Liver (tissue), 8 donors: ENCODE measurements at regions not wholly inside any gene's neighbourhood (a gene's known extent, or its start where the extent isn't known, plus 50 kb on each side); places are given as distances from the start of the nearest gene placed in this dataset.

Experiments used
- DNase-seq: peaks from one replicate; pipeline ENCODE4 v3.0.0-alpha.2; 2017; ENCODE audit warnings: low spot score
- H3K27ac ChIP-seq, 2 donors: one replicate each; pipeline ENCODE4 v1.7.0; 2013; ENCODE audit warnings: inconsistent platforms in 2 of 2, low read length in 2 of 2, control low read depth in 1 of 2, low read depth in 1 of 2, mild to moderate bottlenecking in 1 of 2
- H3K27me3 ChIP-seq, 4 donors: one replicate each; pipeline versions ENCODE4 v1.6.1 to v1.7.0; 2013; ENCODE audit warnings: low read length in 3 of 4, inconsistent platforms in 1 of 4, mild to moderate bottlenecking in 1 of 4, moderate library complexity in 1 of 4; ENCODE audit not compliant: control insufficient read depth in 4 of 4, insufficient read depth in 4 of 4
- H3K36me3 ChIP-seq, 4 donors: one replicate each; pipeline versions ENCODE4 v1.6.1 to v1.7.0; 2013; ENCODE audit warnings: low read length in 3 of 4, mild to moderate bottlenecking in 3 of 4, low read depth in 1 of 4, moderate library complexity in 1 of 4; ENCODE audit not compliant: control insufficient read depth in 4 of 4, insufficient read depth in 3 of 4
- H3K4me1 ChIP-seq, 4 donors: one replicate each; pipeline versions ENCODE4 v1.6.1 to v1.7.0; 2013; ENCODE audit warnings: low read length in 3 of 4, mild to moderate bottlenecking in 3 of 4, moderate library complexity in 1 of 4; ENCODE audit not compliant: control insufficient read depth in 4 of 4, insufficient read depth in 4 of 4
- H3K4me3 ChIP-seq, 3 donors: one replicate each; pipeline versions ENCODE4 v1.6.1 to v1.7.0; 2013; ENCODE audit warnings: low read length in 3 of 3, control low read depth in 1 of 3, low read depth in 1 of 3, mild to moderate bottlenecking in 1 of 3
- H3K9ac ChIP-seq, 2 donors: one replicate each; pipeline ENCODE4 v1.7.0; 2013; ENCODE audit warnings: low read length in 2 of 2, mild to moderate bottlenecking in 2 of 2, moderate library complexity in 2 of 2, control low read depth in 1 of 2, low read depth in 1 of 2
- H3K9me3 ChIP-seq, 4 donors: one replicate each; pipeline versions ENCODE4 v1.6.1 to v1.7.0; 2013; ENCODE audit warnings: low read length in 3 of 4; ENCODE audit not compliant: control insufficient read depth in 4 of 4
- ATF3 ChIP-seq: IDR thresholded peaks from 2 replicates; pipeline ENCODE4 v1.6.1; 2016; ENCODE audit warnings: antibody characterized with exemption
- CTCF ChIP-seq: fragments of 150-350 bp; IDR thresholded peaks from 2 replicates; pipeline ENCODE4 v1.5.1; 2017; ENCODE audit warnings: improper control_type of control experiment, low read depth, low read length; ENCODE audit not compliant: missing input control
- EGR1 ChIP-seq, 2 donors: IDR thresholded peaks; 2 replicates each; pipeline ENCODE4 v1.6.1; 2016 to 2018; ENCODE audit warnings: antibody characterized with exemption in 2 of 2, low read depth in 2 of 2
- FOXA1 ChIP-seq: IDR thresholded peaks from 2 replicates; pipeline ENCODE4 v1.6.1; 2016; ENCODE audit warnings: antibody characterized with exemption
- FOXA2 ChIP-seq: IDR thresholded peaks from 2 replicates; pipeline ENCODE4 v1.6.1; 2016; ENCODE audit warnings: antibody characterized with exemption
- GABPA ChIP-seq, 2 donors: IDR thresholded peaks in 1 of 2; conservative IDR thresholded peaks in 1 of 2; 2 replicates each; pipeline ENCODE4 v1.6.1; 2016; ENCODE audit warnings: antibody characterized with exemption in 2 of 2, mild to moderate bottlenecking in 1 of 2, moderate library complexity in 1 of 2
- HNF4A ChIP-seq, 2 donors: conservative IDR thresholded peaks; 2 replicates each; pipeline ENCODE4 v1.6.1; 2016; ENCODE audit warnings: antibody characterized with exemption in 2 of 2, mild to moderate bottlenecking in 2 of 2
- HNF4G ChIP-seq: IDR thresholded peaks from 2 replicates; pipeline ENCODE4 v1.6.1; 2016; ENCODE audit warnings: antibody characterized with exemption
- JUND ChIP-seq, 2 donors: IDR thresholded peaks; 2 replicates each; pipeline ENCODE4 v1.6.1; 2016; ENCODE audit warnings: antibody characterized with exemption in 2 of 2
- MAX ChIP-seq: IDR thresholded peaks from 2 replicates; pipeline ENCODE4 v1.6.1; 2016; ENCODE audit warnings: antibody characterized with exemption
- RAD21 ChIP-seq, 2 donors: IDR thresholded peaks; 2 replicates each; pipeline ENCODE4 v1.6.1; 2016; ENCODE audit warnings: antibody characterized with exemption in 2 of 2, mild to moderate bottlenecking in 2 of 2
- REST ChIP-seq: IDR thresholded peaks from 2 replicates; pipeline ENCODE4 v1.6.1; 2016; ENCODE audit warnings: antibody characterized with exemption, mild to moderate bottlenecking
- RXRA ChIP-seq, 2 donors: IDR thresholded peaks; 2 replicates each; pipeline ENCODE4 v1.6.1; 2017 to 2018; ENCODE audit warnings: antibody characterized with exemption in 2 of 2, mild to moderate bottlenecking in 1 of 2
- SP1 ChIP-seq: IDR thresholded peaks from 2 replicates; pipeline ENCODE4 v1.6.1; 2018; ENCODE audit warnings: antibody characterized with exemption, mild to moderate bottlenecking
- TAF1 ChIP-seq: conservative IDR thresholded peaks from 2 replicates; pipeline ENCODE4 v1.6.1; 2016; ENCODE audit warnings: antibody characterized with exemption, mild to moderate bottlenecking
- YY1 ChIP-seq: IDR thresholded peaks from 2 replicates; pipeline ENCODE4 v1.6.1; 2016; ENCODE audit warnings: antibody characterized with exemption, mild to moderate bottlenecking
- ZBTB33 ChIP-seq: IDR thresholded peaks from 2 replicates; pipeline ENCODE4 v1.6.1; 2016; ENCODE audit warnings: antibody characterized with exemption
- WGBS: extraction: QIAGEN DNeasy Blood & Tissue Kit; methylation state at CpG from one replicate; pipeline ENCODE4 v1.1.7; 2013; 5-methylcytosine and 5-hydroxymethylcytosine counted together
- donor health status: healthy.
- donor health status: healthy.
- donor health status: healthy.
- donor health status: healthy.
- donor health status: healthy.

GRCh38 chr19:34596989-34597388, 80.0 kb downstream of the SCGB2B2 start (continued):
- TF ChIP-seq REST (no peak), RAD21 (IDR thresholded peaks at IDR 0.05) (no peak), RXRA (IDR thresholded peaks at IDR 0.05) (no peak), ZBTB33 (no peak)

GRCh38 chr19:34596115-34596514, 80.8 kb downstream of the SCGB2B2 start:
- Histone ChIP-seq H3K27me3 (no peaks in the 10 kb centered on the region), H3K27ac (no peak overlapping the region), H3K9me3 (no peaks in the 10 kb centered on the region), H3K4me1 (peaks cover 0 to 10% (median 6%) of the 10 kb centered on the region in 4 donors), H3K9ac (no peak overlapping the region), H3K4me3 (no peak overlapping the region), H3K36me3 (no peaks in the 10 kb centered on the region)
- no peak for DNase-seq
- 94% methylated on average over 13 of the region's 13 CpGs for WGBS
- TF ChIP-seq RXRA (IDR thresholded peaks at IDR 0.05): no peak
- no peak for TF ChIP-seq HNF4A (conservative IDR thresholded peaks at IDR 0.05)
- TF ChIP-seq SP1: no peak
- no peak for TF ChIP-seq FOXA2
- TF ChIP-seq YY1: no peak
- no peak for TF ChIP-seq ATF3
- no peak for TF ChIP-seq GABPA (IDR thresholded peaks at IDR 0.05 in 1 of 2, conservative IDR thresholded peaks at IDR 0.05 in 1 of 2)
- TF ChIP-seq REST: no peak
- no peak for TF ChIP-seq FOXA1
- TF ChIP-seq EGR1 (IDR thresholded peaks at IDR 0.05; ENCODE audit: low read depth in 2 of 2): no peak
- TF ChIP-seq TAF1: no peak
- no peak for TF ChIP-seq JUND (IDR thresholded peaks at IDR 0.05)
- no peak for TF ChIP-seq ZBTB33
- TF ChIP-seq CTCF: no peak
- no peak for TF ChIP-seq MAX
- no peak for TF ChIP-seq HNF4G
